ENCODE measurements at regions not wholly inside any gene's neighbourhood (a gene's known extent, or its start where the extent isn't known, plus 50 kb on each side); places are given as distances from the start of the nearest gene placed in this dataset.

DNA sequence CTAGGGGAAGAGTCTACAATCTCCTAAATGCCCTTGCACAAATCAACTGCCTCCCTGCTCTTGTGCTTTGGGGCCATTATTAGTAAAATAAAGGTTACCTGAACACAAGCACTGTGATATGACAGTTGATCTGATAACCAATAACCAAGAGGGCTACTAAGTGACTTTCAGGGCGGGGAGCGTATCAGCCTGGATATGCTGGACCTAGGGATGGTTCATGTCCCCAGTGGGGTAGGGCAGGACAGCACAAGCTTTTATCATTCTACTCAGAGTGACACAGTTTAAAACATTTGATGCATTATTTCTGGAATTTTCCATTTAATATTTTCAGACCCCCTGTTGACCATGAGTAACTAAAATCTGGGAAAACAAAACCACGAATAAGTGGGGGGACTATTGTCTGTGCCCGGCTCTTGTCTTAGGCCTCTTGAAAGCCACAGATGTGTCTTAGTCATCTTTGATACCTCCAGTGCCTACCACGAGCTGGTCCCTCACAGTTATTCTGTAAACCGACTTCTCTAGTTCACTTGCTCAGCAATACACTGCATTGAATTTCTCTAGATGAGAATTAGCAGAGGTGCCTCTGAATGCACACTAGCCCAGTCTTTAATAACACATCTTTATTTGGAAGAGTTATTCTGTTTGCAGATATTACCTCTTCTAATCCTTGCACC lies 94.6 kb upstream of the DHX40 start:
- Histone ChIP-seq H3F3A (ENCODE audit: control insufficient read depth, insufficient read depth) (no peaks in the 10 kb centered on the region), H3K27ac (ENCODE audit: low read depth, low read length) (no peak overlapping the region), H3K36me3 (ENCODE audit: control insufficient read depth, low read length) (no peaks in the 10 kb centered on the region), H3K4me3 (ENCODE audit: low read length) (no peak overlapping the region), H3K4me2 (ENCODE audit: low read length) (no peak overlapping the region), H3K79me2 (ENCODE audit: control insufficient read depth, low read length) (no peaks in the 10 kb centered on the region), H3K4me1 (ENCODE audit: control insufficient read depth, low read length) (no peaks in the 10 kb centered on the region), H3K9me2 (replicated peaks; ENCODE audit: control insufficient read depth, low read length) (no peaks in the 10 kb centered on the region), H3K27me3 (ENCODE audit: control insufficient read depth, low read length) (peaks cover 6% of the 10 kb centered on the region; the same call in 1 of the 2 replicates), H3K9me3 (ENCODE audit: control insufficient read depth, insufficient read depth, low read length) (no peaks in the 10 kb centered on the region), H4K20me1 (ENCODE audit: control insufficient read depth, insufficient read depth, low read depth, low read length) (no peaks in the 10 kb centered on the region)
- TF ChIP-seq, protein P1, sequence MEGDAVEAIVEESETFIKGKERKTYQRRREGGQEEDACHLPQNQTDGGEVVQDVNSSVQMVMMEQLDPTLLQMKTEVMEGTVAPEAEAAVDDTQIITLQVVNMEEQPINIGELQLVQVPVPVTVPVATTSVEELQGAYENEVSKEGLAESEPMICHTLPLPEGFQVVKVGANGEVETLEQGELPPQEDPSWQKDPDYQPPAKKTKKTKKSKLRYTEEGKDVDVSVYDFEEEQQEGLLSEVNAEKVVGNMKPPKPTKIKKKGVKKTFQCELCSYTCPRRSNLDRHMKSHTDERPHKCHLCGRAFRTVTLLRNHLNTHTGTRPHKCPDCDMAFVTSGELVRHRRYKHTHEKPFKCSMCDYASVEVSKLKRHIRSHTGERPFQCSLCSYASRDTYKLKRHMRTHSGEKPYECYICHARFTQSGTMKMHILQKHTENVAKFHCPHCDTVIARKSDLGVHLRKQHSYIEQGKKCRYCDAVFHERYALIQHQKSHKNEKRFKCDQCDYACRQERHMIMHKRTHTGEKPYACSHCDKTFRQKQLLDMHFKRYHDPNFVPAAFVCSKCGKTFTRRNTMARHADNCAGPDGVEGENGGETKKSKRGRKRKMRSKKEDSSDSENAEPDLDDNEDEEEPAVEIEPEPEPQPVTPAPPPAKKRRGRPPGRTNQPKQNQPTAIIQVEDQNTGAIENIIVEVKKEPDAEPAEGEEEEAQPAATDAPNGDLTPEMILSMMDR (IDR thresholded peaks at IDR 0.05; ENCODE audit: low read depth, low read length, poor library complexity, severe bottlenecking), result no peak
- no peak for TF ChIP-seq EZH2phosphoT487 (IDR thresholded peaks at IDR 0.05; ENCODE audit: borderline replicate concordance, low read length)

DNA sequence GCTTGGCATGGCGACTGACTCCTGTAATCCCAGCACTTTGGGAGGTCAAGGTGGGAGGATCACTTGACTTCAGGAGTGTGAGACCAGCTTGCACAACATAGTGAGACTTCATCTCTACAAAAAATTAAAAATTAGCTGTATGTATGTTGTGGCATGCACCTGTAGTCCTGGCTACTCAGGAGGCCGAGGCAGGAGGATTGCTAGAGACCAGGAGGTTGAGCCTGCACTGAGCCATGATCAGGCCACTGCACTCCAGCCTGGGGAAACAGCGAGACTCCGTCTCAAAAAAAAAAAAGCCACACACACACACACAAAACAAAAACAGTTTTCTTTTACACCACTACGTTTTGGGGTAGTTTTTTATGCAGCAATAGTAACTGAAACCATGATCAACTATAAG lies 89.0 kb upstream of the DHX40 start:
- H3K79me2 ChIP-seq (ENCODE audit: control insufficient read depth, low read length), result no peaks in the 10 kb centered on the region
- no peak overlapping the region for H3K4me3 ChIP-seq (ENCODE audit: low read length)
- peaks cover 4% of the 10 kb centered on the region; the same call in 1 of the 2 replicates for H3K27me3 ChIP-seq (ENCODE audit: control insufficient read depth, low read length)
- H4K20me1 ChIP-seq (ENCODE audit: control insufficient read depth, insufficient read depth, low read depth, low read length), result no peaks in the 10 kb centered on the region
- no peak overlapping the region for H3K4me2 ChIP-seq (ENCODE audit: low read length)
- H3K9me3 ChIP-seq (ENCODE audit: control insufficient read depth, insufficient read depth, low read length), result no peaks in the 10 kb centered on the region
- no peaks in the 10 kb centered on the region for H3K36me3 ChIP-seq (ENCODE audit: control insufficient read depth, low read length)
- TF ChIP-seq EZH2phosphoT487 (IDR thresholded peaks at IDR 0.05; ENCODE audit: borderline replicate concordance, low read length), result no peak
- TF ChIP-seq, protein P1 (IDR thresholded peaks at IDR 0.05; ENCODE audit: low read depth, low read length, poor library complexity, severe bottlenecking), result no peak
- H3K9me2 ChIP-seq (replicated peaks; ENCODE audit: control insufficient read depth, low read length), result no peaks in the 10 kb centered on the region
- H3K4me1 ChIP-seq (ENCODE audit: control insufficient read depth, low read length), result no peaks in the 10 kb centered on the region
- no peaks in the 10 kb centered on the region for H3F3A ChIP-seq (ENCODE audit: control insufficient read depth, insufficient read depth)
- no peak overlapping the region for H3K27ac ChIP-seq (ENCODE audit: low read depth, low read length)

DNA sequence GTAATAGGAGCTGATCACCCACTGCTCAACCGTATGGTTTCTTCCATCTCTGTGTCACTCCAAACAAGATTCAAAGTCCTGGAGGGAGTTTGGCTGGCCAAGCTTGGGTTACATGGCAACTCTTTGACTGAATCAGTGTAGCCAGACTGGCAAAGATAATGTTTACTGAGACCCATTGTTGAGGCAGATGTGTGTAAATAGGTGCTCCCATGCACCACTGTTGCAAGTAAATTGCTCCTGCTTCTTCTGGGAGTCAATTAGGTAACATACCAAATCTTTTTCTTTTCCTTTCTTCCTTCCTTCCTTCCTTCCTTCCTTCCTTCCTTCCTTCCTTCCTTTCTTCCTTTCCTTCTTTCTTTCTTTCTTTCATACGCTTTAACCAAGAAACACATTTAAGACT lies 86.3 kb upstream of the DHX40 start:
- no peak for TF ChIP-seq EZH2phosphoT487 (IDR thresholded peaks at IDR 0.05; ENCODE audit: borderline replicate concordance, low read length)
- TF ChIP-seq, protein P1 (IDR thresholded peaks at IDR 0.05; ENCODE audit: low read depth, low read length, poor library complexity, severe bottlenecking), result no peak
- H4K20me1 ChIP-seq (ENCODE audit: control insufficient read depth, insufficient read depth, low read depth, low read length), result no peaks in the 10 kb centered on the region
- H3K4me2 ChIP-seq (ENCODE audit: low read length), result no peak overlapping the region
- H3K27me3 ChIP-seq (ENCODE audit: control insufficient read depth, low read length), result peaks cover 4% of the 10 kb centered on the region; the same call in 1 of the 2 replicates
- no peaks in the 10 kb centered on the region for H3K79me2 ChIP-seq (ENCODE audit: control insufficient read depth, low read length)
- H3K27ac ChIP-seq (ENCODE audit: low read depth, low read length), result no peak overlapping the region
- H3K9me3 ChIP-seq (ENCODE audit: control insufficient read depth, insufficient read depth, low read length), result no peaks in the 10 kb centered on the region
- H3K36me3 ChIP-seq (ENCODE audit: control insufficient read depth, low read length), result no peaks in the 10 kb centered on the region
- H3K4me3 ChIP-seq (ENCODE audit: low read length), result no peak overlapping the region
- H3K4me1 ChIP-seq (ENCODE audit: control insufficient read depth, low read length), result peaks cover 7% of the 10 kb centered on the region
- no peaks in the 10 kb centered on the region for H3F3A ChIP-seq (ENCODE audit: control insufficient read depth, insufficient read depth)
- no peaks in the 10 kb centered on the region for H3K9me2 ChIP-seq (replicated peaks; ENCODE audit: control insufficient read depth, low read length)
